Heart left ventricle (tissue), 16 donors: ENCODE measurements at regions not wholly inside any gene's neighbourhood (a gene's known extent, or its start where the extent isn't known, plus 50 kb on each side); places are given as distances from the start of the nearest gene placed in this dataset.
A peak's percentile ranks its signal among the peaks of the same experiment; 100 is the strongest.

Source experiments
- ATAC-seq, 4 donors: fragments of 200-7000 bp; cut with Tn5 transposase; one replicate each; pipeline ENCODE4 v1.9.1; 2020 to 2022; ENCODE audit warnings: moderate library complexity in 4 of 4, mild to moderate bottlenecking in 3 of 4, moderate number of reproducible peaks in 1 of 4
- DNase-seq, 5 donors: peaks; one replicate each; pipeline ENCODE4 v3.0.0-alpha.2; 2020
- H3K27ac ChIP-seq, 12 donors: fragments of 200-600 bp; sonication (generic) in 4 of 12; one replicate each; pipeline versions ENCODE4 v1.5.0 to v1.8.0; 2016 to 2022; ENCODE audit warnings: mild to moderate bottlenecking in 2 of 12
- H3K27me3 ChIP-seq, 9 donors: fragments of 200-600 bp; sonication (generic) in 2 of 9; one replicate each; pipeline versions ENCODE4 v1.5.1 to v1.8.0; 2016 to 2022; ENCODE audit warnings: mild to moderate bottlenecking in 3 of 9
- H3K36me3 ChIP-seq, 9 donors: fragments of 200-600 bp; sonication (generic) in 2 of 9; one replicate each; pipeline versions ENCODE4 v1.5.0 to v1.8.0; 2018 to 2022; ENCODE audit warnings: mild to moderate bottlenecking in 2 of 9
- H3K4me1 ChIP-seq, 12 donors: fragments of 200-600 bp; sonication (generic) in 4 of 12; one replicate each; pipeline versions ENCODE4 v1.5.0 to v1.8.0; 2016 to 2022; ENCODE audit warnings: mild to moderate bottlenecking in 3 of 12
- H3K4me3 ChIP-seq, 12 donors: fragments of 200-600 bp; sonication (generic) in 4 of 12; one replicate each; pipeline versions ENCODE4 v1.5.0 to v1.8.0; 2017 to 2022; ENCODE audit warnings: mild to moderate bottlenecking in 9 of 12, moderate library complexity in 4 of 12
- H3K9me3 ChIP-seq, 12 donors: fragments of 200-600 bp; sonication (generic) in 4 of 12; one replicate each; pipeline versions ENCODE4 v1.5.0 to v1.8.0; 2016 to 2022; ENCODE audit warnings: mild to moderate bottlenecking in 1 of 12
- CTCF ChIP-seq, 12 donors: fragments of 200-600 bp; sonication (generic) in 4 of 12; IDR thresholded peaks; one replicate each; pipeline versions ENCODE4 v1.5.0 to v1.8.0; 2018 to 2022; ENCODE audit warnings: antibody characterized with exemption in 12 of 12, mild to moderate bottlenecking in 5 of 12
- POLR2A ChIP-seq, 2 donors: fragments of 450-650 bp; IDR thresholded peaks; one replicate each; pipeline ENCODE4 v1.6.1; 2017; ENCODE audit warnings: antibody characterized with exemption in 2 of 2, mild to moderate bottlenecking in 2 of 2, moderate library complexity in 2 of 2
- WGBS, 4 donors: extraction: QIAGEN DNeasy Blood & Tissue Kit in 2 of 4; methylation state at CpG; one replicate each; pipeline versions ENCODE4 v1.1.5 to v1.1.7; 2013 to 2018; 5-methylcytosine and 5-hydroxymethylcytosine counted together
- intact Hi-C, 10 donors: fragments of 100-400 bp; cut with DNase I; formaldehyde crosslinking; loops; one replicate each; pipeline versions ENCODE4 v1.11.1 to v1.14.2; 2022
- donor health status: ischemic (EF 13 %, LVEDD 7.1; RV severe dilation, severe dysfunction).
- donor health status: healthy with polysubstance abuse.
- donor health status: DM: no; HTN: yes; CAD: no.
- donor health status: DM: no; HTN: no; CAD: no.
- donor health status: ischemic (EF 25% LVEDD 6.9; RV normal size, moderate dysfunction).
- donor health status: ischemic (EF 25% LVEDD 5.7; RV mildly dilated, moderate dysfunction).
- donor health status: healthy.
- donor health status: DM: yes; HTN: yes; CAD: no.
- donor health status: ischemic (EF 35%, LVEDD 5.7; RV mildly dilated, moderate dysfunction).
- donor health status: nonischemic (EF 11% LVEDD 7.7; RV severe dilation, severe dysfunction).
- donor health status: DM: yes; HTN: yes; CAD: no.
- donor health status: PGD.
- donor health status: ischemic (EF 29% LVEDD 5.4; RV normal size, mild dysfunction).
- donor health status: nonischemic (EF 23%, LVEDD 6.1; RV moderate dilation, normal function).

DNA sequence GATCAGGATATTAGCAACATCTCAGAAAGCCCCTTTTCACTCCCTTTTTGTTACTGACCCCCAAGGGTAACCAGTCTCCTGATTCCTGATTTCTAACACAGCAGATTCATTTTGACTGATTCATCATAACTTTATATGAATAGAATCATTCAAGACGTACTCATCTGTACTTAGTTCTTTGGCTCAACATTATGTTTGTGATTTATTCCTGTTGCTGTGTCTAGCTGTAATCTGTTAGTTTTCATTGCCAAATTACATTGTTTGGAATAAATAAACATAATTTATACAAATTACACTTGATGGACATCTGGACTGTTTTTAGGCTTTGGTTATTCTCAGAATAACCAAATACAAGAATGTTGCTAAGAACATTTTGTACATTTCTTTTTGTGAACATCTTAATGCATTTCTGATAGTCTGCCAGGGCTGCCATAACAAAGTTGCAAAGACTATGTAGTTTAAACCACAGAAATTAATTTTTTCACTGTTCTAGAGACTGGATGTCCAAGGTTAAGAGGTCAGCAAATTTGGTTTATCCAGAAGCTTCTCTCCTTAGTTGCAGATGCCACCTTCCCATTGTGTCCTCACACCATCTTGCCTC, 62.8 kb upstream of the EDNRB start:
- peaks cover 0 to 8% (median under 1%) of the 10 kb centered on the region in 12 donors for H3K4me1 ChIP-seq
- H3K9me3 ChIP-seq: peaks cover 0 to 18% (median 1%) of the 10 kb centered on the region in 12 donors
- intact Hi-C loops: loop anchor here in 1 of 10 donors (10.0 kb wide), 1 partner anchor 87 kb away; no protein-coding TSS in a partner anchor
- H3K27ac ChIP-seq: peak overlapping the region in 6 of 12 donors; percentile 4 to 44 (median 18)
- no peaks in the 10 kb centered on the region for H3K36me3 ChIP-seq
- 48 to 64% (median 57%) methylated on average over 1 of the region's 1 CpG for WGBS, 4 donors
- ATAC-seq (peak in 1 of 4 donors; percentile 18), DNase-seq (no peak)
- H3K4me3 ChIP-seq: no peak overlapping the region
- TF ChIP-seq POLR2A (IDR thresholded peaks at IDR 0.05): no peak
- TF ChIP-seq CTCF (IDR thresholded peaks at IDR 0.05): no peak
- H3K27me3 ChIP-seq: no peaks in the 10 kb centered on the region

GRCh38 chr13:77980592-77980991, 62.0 kb upstream of the EDNRB start:
- peak in 2 of 4 donors; percentile 64 to 74 for ATAC-seq
- Histone ChIP-seq H3K27ac (peak overlapping the region in 7 of 12 donors; percentile 4 to 44 (median 18)), H3K4me3 (no peak overlapping the region), H3K36me3 (no peaks in the 10 kb centered on the region), H3K4me1 (peaks cover 0 to 8% (median 0%) of the 10 kb centered on the region in 12 donors), H3K27me3 (no peaks in the 10 kb centered on the region), H3K9me3 (peaks cover 0 to 18% (median 1%) of the 10 kb centered on the region in 12 donors)
- WGBS, 4 donors: 39 to 42% (median 41%) methylated on average over 2 of the region's 2 CpGs
- intact Hi-C loops: loop anchor here in 1 of 10 donors (10.0 kb wide), 1 partner anchor 86 kb away; no protein-coding TSS in a partner anchor
- DNase-seq: peak in 1 of 5 donors; percentile 23
- TF ChIP-seq CTCF (IDR thresholded peaks at IDR 0.05) (no peak), POLR2A (IDR thresholded peaks at IDR 0.05) (no peak)

DNA sequence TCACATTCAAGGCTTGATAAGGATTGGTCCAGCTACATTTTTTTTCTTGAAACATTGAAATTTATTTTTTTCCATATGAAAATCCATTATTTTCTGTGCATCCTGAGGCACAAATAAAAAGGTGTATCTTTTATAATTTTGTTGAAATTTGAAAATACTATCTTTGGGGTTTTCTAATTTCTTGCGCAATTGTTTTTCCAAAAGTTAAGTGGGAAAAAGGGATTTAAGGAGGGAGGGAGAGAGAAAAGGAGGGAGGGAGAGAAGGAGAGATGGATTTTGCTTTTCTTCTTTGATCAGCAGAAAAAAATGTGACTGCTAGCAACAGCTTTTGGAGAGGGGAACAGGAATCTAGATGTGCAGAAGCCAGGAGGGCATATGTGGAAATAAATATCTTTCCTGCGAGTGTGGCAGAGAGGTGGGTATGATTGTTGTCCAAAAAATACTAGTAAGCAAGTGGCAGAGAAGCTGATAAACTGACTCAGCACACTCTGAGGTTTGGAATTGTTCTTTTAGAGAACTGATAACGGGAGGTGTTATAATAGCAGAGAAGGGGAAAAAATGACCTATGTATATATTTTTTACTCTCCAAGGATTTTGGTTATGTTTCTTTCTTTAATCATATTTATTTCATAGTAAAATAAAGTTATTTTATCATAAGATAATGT, 61.2 kb upstream of the EDNRB start:
- DNase-seq (no peak), ATAC-seq (no peak)
- Histone ChIP-seq H3K4me3 (no peak overlapping the region), H3K27me3 (no peaks in the 10 kb centered on the region), H3K9me3 (peaks cover 0 to 18% (median 1%) of the 10 kb centered on the region in 12 donors), H3K4me1 (peaks cover 0 to 8% (median 0%) of the 10 kb centered on the region in 12 donors), H3K27ac (peak overlapping the region in 1 of 12 donors; percentile 44), H3K36me3 (no peaks in the 10 kb centered on the region)
- 73 to 83% (median 77%) methylated on average over 3 of the region's 3 CpGs for WGBS, 4 donors
- intact Hi-C loops: loop anchor here in 1 of 10 donors (10.0 kb wide), 1 partner anchor 85 kb away; no protein-coding TSS in a partner anchor
- no peak for TF ChIP-seq CTCF (IDR thresholded peaks at IDR 0.05)
- no peak for TF ChIP-seq POLR2A (IDR thresholded peaks at IDR 0.05)

DNA sequence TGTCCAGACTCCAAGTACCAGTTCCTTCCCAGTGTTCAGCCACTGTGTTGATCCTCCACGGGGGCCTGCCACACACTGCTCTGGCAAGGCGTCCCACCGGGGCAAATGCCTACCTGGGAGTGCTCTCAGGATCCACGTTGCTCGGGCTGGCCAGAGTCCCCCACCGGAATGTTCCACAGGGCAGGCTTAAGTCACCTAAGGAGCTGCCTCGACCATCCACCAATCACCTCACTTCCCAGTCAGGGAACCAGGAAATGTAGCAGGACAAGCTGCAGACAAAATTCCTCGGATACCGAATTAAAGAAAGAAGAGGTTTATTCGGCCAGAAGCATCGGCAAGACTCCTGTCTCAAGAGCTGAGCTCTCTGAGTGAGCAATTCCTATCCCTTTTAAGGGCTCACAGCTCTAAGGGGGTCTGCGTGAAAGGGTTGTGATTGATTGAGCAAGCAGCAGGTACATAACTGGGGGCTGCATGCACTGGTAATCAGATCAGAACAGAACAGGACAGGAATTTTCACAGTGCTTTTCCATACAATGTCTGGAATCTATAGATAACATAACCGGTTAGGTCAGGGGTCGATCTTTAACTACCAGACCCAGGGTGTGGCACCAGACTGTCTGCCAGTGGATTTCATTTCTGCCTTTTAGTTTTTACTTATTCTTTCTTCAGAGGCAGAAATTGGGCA, 56.9 kb upstream of the EDNRB start:
- Histone ChIP-seq H3K4me3 (no peak overlapping the region), H3K36me3 (no peaks in the 10 kb centered on the region), H3K27me3 (no peaks in the 10 kb centered on the region), H3K4me1 (peaks cover 0 to 5% (median 0%) of the 10 kb centered on the region in 12 donors), H3K27ac (no peak overlapping the region), H3K9me3 (peaks cover 0 to 10% (median 1%) of the 10 kb centered on the region in 12 donors)
- DNase-seq (peak in 1 of 5 donors; percentile 43), ATAC-seq (no peak)
- 77 to 91% (median 90%) methylated on average over 9 to 14 of the region's 14 CpGs for WGBS, 4 donors
- intact Hi-C loops: no loop called here
- TF ChIP-seq POLR2A (IDR thresholded peaks at IDR 0.05): no peak
